ENCODE measurements at regions not wholly inside any gene's neighbourhood (a gene's known extent, or its start where the extent isn't known, plus 50 kb on each side); places are given as distances from the start of the nearest gene placed in this dataset.

GRCh38 chr3:30343067-30343831, 263.2 kb upstream of the TGFBR2 start:
- intact Hi-C loops (cut with micrococcal nuclease) = loop anchor here (10.0 kb wide), 1 partner anchor 412 kb away; no protein-coding TSS in a partner anchor
- no peak overlapping the region for H3K4me3 Mint-ChIP-seq
- peaks cover 54% of the 10 kb centered on the region for H3K4me1 Mint-ChIP-seq (ENCODE audit: low read depth)
- H3K27ac Mint-ChIP-seq = no peak overlapping the region
- ChIA-PET CTCF (no interaction called here), POLR2A (no interaction called here)
- H3K9me3 Mint-ChIP-seq = no peaks in the 10 kb centered on the region
- no peak for ATAC-seq
- H3K36me3 Mint-ChIP-seq (ENCODE audit: low read depth) = no peaks in the 10 kb centered on the region
- no peaks in the 10 kb centered on the region for H3K27me3 Mint-ChIP-seq
- no peak for DNase-seq
- no peak for TF ChIP-seq CTCF (IDR thresholded peaks at IDR 0.05)

- Mint-ChIP-seq H3K4me3 (no peak overlapping the region), H3K27ac (no peak overlapping the region), H3K36me3 (ENCODE audit: low read depth) (no peaks in the 10 kb centered on the region), H3K9me3 (no peaks in the 10 kb centered on the region), H3K27me3 (no peaks in the 10 kb centered on the region), H3K4me1 (ENCODE audit: low read depth) (peaks cover 61% of the 10 kb centered on the region)
- ChIA-PET POLR2A (no interaction called here), CTCF (no interaction called here)
- no peak for DNase-seq
- ATAC-seq = no peak
- intact Hi-C loops (cut with micrococcal nuclease) = loop anchor here (10.0 kb wide), 1 partner anchor 411 kb away; no protein-coding TSS in a partner anchor
- no peak for TF ChIP-seq CTCF (IDR thresholded peaks at IDR 0.05)
These were observed 262.5 kb upstream of the TGFBR2 start for GRCh38 chr3:30343861-30344260.

- H3K4me1 Mint-ChIP-seq (ENCODE audit: low read depth) = peaks cover 65% of the 10 kb centered on the region
- H3K27me3 Mint-ChIP-seq = no peaks in the 10 kb centered on the region
- ChIA-PET CTCF (no interaction called here), POLR2A (interaction anchor here (1.1 kb wide), 1 partner anchor 92 kb away, joined by 3 read pairs; no protein-coding TSS in a partner anchor)
- no peak for TF ChIP-seq CTCF (IDR thresholded peaks at IDR 0.05)
- H3K27ac Mint-ChIP-seq = no peak overlapping the region
- H3K36me3 Mint-ChIP-seq (ENCODE audit: low read depth) = no peaks in the 10 kb centered on the region
- DNase-seq (no peak), ATAC-seq (no peak)
- no peak overlapping the region for H3K4me3 Mint-ChIP-seq
- H3K9me3 Mint-ChIP-seq = no peaks in the 10 kb centered on the region
- intact Hi-C loops (cut with micrococcal nuclease) = loop anchor here (10.0 kb wide), 1 partner anchor 411 kb away; no protein-coding TSS in a partner anchor
These were observed 262.1 kb upstream of the TGFBR2 start for GRCh38 chr3:30344288-30344687.

- Mint-ChIP-seq H3K9me3 (no peaks in the 10 kb centered on the region), H3K4me1 (ENCODE audit: low read depth) (peaks cover 83% of the 10 kb centered on the region), H3K27me3 (no peaks in the 10 kb centered on the region), H3K4me3 (no peak overlapping the region), H3K27ac (no peak overlapping the region), H3K36me3 (ENCODE audit: low read depth) (no peaks in the 10 kb centered on the region)
- TF ChIP-seq CTCF (IDR thresholded peaks at IDR 0.05) = no peak
- POLR2A ChIA-PET = interaction anchor here (0.7 to 1.0 kb wide), 2 partner anchors 35 to 149 kb away, joined by 3 read pairs; no protein-coding TSS in a partner anchor
- CTCF ChIA-PET = interaction anchor here (1.6 kb wide), 2 partner anchors 13 to 27 kb away, joined by 3 to 4 read pairs; no protein-coding TSS in a partner anchor
- no peak for DNase-seq
- ATAC-seq = no peak
- intact Hi-C loops (cut with micrococcal nuclease) = loop anchor here (5.0 to 10.0 kb wide), 3 partner anchors 255 to 408 kb away; no protein-coding TSS in a partner anchor
These were observed 259.5 kb upstream of the TGFBR2 start for GRCh38 chr3:30346933-30347320.

- ChIA-PET CTCF (interaction anchor here (1.0 to 1.6 kb wide), 5 partner anchors 13 to 275 kb away, joined by 3 to 4 read pairs (median 3); no protein-coding TSS in a partner anchor), POLR2A (interaction anchor here (0.9 to 1.2 kb wide), 3 partner anchors 148 to 310 kb away, joined by 3 read pairs; no protein-coding TSS in a partner anchor)
- TF ChIP-seq CTCF (IDR thresholded peaks at IDR 0.05) = no peak
- Mint-ChIP-seq H3K27me3 (peaks cover 1% of the 10 kb centered on the region), H3K36me3 (ENCODE audit: low read depth) (no peaks in the 10 kb centered on the region), H3K4me1 (ENCODE audit: low read depth) (peaks cover 84% of the 10 kb centered on the region), H3K27ac (peak overlapping the region; percentile 91), H3K4me3 (peak overlapping the region; percentile 20), H3K9me3 (no peaks in the 10 kb centered on the region)
- peak; percentile 77 for DNase-seq
- intact Hi-C loops (cut with micrococcal nuclease) = loop anchor here (5.0 to 10.0 kb wide), 3 partner anchors 255 to 407 kb away; no protein-coding TSS in a partner anchor
- peak; percentile 96 for ATAC-seq
These were observed 258.7 kb upstream of the TGFBR2 start for GRCh38 chr3:30347679-30348216.

Measured in activated CD8-positive, alpha-beta T cell treated with anti-CD3 and anti-CD28 coated beads for 36 hours (primary cell).